ENCODE measurements at regions not wholly inside any gene's neighbourhood (a gene's known extent, or its start where the extent isn't known, plus 50 kb on each side); places are given as distances from the start of the nearest gene placed in this dataset.

DNA sequence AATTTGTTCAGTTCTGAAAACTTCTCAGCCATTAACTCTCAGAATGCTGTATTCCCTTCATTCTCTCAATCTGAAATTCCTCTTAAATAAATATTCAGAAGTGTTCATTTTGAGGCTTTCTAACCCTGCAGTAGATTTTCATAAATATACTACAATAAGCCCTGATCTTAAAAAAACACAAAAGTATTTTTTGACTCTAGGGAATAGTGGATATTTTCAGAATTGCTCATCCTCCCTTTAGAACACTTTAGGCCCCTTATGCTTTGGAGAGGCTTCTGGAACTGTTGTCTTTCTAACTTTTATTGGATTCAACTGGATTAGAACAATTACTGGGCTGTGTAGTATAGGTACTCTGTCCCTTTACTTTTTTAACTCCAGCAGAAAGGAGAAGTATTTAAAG lies 1662.6 kb upstream of the MIR17HG start:
- TF ChIP-seq, protein P1, sequence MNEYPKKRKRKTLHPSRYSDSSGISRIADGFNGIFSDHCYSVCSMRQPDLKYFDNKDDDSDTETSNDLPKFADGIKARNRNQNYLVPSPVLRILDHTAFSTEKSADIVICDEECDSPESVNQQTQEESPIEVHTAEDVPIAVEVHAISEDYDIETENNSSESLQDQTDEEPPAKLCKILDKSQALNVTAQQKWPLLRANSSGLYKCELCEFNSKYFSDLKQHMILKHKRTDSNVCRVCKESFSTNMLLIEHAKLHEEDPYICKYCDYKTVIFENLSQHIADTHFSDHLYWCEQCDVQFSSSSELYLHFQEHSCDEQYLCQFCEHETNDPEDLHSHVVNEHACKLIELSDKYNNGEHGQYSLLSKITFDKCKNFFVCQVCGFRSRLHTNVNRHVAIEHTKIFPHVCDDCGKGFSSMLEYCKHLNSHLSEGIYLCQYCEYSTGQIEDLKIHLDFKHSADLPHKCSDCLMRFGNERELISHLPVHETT (tag by site-specific recombination; IDR thresholded peaks at IDR 0.05): no peak
- TF ChIP-seq CTCF (tag by site-specific recombination; IDR thresholded peaks at IDR 0.05) (no peak), KLF8 (tag by site-specific recombination; IDR thresholded peaks at IDR 0.05) (no peak), REST (tag by site-specific recombination; IDR thresholded peaks at IDR 0.05) (no peak), BCL11A (tag by site-specific recombination; IDR thresholded peaks at IDR 0.05; ENCODE audit: low read depth) (no peak), HOXD13 (CRISPR knock-in tag; IDR thresholded peaks at IDR 0.05; ENCODE audit: borderline replicate concordance) (no peak), ZNF404 (tag by site-specific recombination; IDR thresholded peaks at IDR 0.05) (no peak), PRDM1 (tag by site-specific recombination; IDR thresholded peaks at IDR 0.05) (no peak), ZNF529 (tag by site-specific recombination; IDR thresholded peaks at IDR 0.05; ENCODE audit: insufficient replicate concordance) (no peak), ZNF423 (tag by site-specific recombination; IDR thresholded peaks at IDR 0.05) (no peak)
- TF ChIP-seq, protein P2, sequence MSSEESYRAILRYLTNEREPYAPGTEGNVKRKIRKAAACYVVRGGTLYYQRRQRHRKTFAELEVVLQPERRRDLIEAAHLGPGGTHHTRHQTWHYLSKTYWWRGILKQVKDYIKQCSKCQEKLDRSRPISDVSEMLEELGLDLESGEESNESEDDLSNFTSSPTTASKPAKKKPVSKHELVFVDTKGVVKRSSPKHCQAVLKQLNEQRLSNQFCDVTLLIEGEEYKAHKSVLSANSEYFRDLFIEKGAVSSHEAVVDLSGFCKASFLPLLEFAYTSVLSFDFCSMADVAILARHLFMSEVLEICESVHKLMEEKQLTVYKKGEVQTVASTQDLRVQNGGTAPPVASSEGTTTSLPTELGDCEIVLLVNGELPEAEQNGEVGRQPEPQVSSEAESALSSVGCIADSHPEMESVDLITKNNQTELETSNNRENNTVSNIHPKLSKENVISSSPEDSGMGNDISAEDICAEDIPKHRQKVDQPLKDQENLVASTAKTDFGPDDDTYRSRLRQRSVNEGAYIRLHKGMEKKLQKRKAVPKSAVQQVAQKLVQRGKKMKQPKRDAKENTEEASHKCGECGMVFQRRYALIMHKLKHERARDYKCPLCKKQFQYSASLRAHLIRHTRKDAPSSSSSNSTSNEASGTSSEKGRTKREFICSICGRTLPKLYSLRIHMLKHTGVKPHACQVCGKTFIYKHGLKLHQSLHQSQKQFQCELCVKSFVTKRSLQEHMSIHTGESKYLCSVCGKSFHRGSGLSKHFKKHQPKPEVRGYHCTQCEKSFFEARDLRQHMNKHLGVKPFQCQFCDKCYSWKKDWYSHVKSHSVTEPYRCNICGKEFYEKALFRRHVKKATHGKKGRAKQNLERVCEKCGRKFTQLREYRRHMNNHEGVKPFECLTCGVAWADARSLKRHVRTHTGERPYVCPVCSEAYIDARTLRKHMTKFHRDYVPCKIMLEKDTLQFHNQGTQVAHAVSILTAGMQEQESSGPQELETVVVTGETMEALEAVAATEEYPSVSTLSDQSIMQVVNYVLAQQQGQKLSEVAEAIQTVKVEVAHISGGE (tag by site-specific recombination; conservative IDR thresholded peaks at IDR 0.05; ENCODE audit: low read depth): no peak
- TF ChIP-seq, protein P3, sequence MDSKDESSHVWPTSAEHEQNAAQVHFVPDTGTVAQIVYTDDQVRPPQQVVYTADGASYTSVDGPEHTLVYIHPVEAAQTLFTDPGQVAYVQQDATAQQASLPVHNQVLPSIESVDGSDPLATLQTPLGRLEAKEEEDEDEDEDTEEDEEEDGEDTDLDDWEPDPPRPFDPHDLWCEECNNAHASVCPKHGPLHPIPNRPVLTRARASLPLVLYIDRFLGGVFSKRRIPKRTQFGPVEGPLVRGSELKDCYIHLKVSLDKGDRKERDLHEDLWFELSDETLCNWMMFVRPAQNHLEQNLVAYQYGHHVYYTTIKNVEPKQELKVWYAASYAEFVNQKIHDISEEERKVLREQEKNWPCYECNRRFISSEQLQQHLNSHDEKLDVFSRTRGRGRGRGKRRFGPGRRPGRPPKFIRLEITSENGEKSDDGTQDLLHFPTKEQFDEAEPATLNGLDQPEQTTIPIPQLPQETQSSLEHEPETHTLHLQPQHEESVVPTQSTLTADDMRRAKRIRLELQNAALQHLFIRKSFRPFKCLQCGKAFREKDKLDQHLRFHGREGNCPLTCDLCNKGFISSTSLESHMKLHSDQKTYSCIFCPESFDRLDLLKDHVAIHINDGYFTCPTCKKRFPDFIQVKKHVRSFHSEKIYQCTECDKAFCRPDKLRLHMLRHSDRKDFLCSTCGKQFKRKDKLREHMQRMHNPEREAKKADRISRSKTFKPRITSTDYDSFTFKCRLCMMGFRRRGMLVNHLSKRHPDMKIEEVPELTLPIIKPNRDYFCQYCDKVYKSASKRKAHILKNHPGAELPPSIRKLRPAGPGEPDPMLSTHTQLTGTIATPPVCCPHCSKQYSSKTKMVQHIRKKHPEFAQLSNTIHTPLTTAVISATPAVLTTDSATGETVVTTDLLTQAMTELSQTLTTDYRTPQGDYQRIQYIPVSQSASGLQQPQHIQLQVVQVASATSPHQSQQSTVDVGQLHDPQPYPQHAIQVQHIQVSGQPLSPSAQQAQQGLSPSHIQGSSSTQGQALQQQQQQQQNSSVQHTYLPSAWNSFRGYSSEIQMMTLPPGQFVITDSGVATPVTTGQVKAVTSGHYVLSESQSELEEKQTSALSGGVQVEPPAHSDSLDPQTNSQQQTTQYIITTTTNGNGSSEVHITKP (tag by site-specific recombination; IDR thresholded peaks at IDR 0.05): no peak

Data from HEK293 (cell line).